Tibial nerve (tissue), 4 donors: ENCODE measurements at regions not wholly inside any gene's neighbourhood (a gene's known extent, or its start where the extent isn't known, plus 50 kb on each side); places are given as distances from the start of the nearest gene placed in this dataset.

Experiments
- DNase-seq, 2 donors: peaks; one replicate each; pipeline ENCODE4 v3.0.0-alpha.2; 2019; ENCODE audit warnings: low spot score in 2 of 2
- H3K27ac ChIP-seq, 4 donors: fragments of 200-600 bp; sonication (generic) in 3 of 4; one replicate each; pipeline ENCODE4 v1.5.1; 2017 to 2019; ENCODE audit warnings: mild to moderate bottlenecking in 1 of 4
- H3K27me3 ChIP-seq, 2 donors: fragments of 200-600 bp; sonication (generic) in 1 of 2; one replicate each; pipeline versions ENCODE4 v1.5.1 to v1.6.0; 2017 to 2019
- H3K36me3 ChIP-seq, 3 donors: fragments of 200-600 bp; sonication (generic); one replicate each; pipeline ENCODE4 v1.5.1; 2018 to 2019
- H3K4me1 ChIP-seq, 4 donors: fragments of 200-600 bp; sonication (generic) in 3 of 4; one replicate each; pipeline ENCODE4 v1.5.1; 2017 to 2019
- H3K4me3 ChIP-seq, 4 donors: fragments of 200-600 bp; sonication (generic) in 3 of 4; one replicate each; pipeline ENCODE4 v1.5.1; 2017 to 2019; ENCODE audit warnings: mild to moderate bottlenecking in 1 of 4, moderate library complexity in 1 of 4
- H3K9me3 ChIP-seq, 4 donors: fragments of 200-600 bp; sonication (generic) in 3 of 4; one replicate each; pipeline ENCODE4 v1.5.1; 2017 to 2019
- EP300 ChIP-seq, 2 donors: sonication (generic); formaldehyde crosslinking; IDR thresholded peaks; one replicate each; pipeline ENCODE4 v1.6.1; 2017; ENCODE audit warnings: antibody characterized with exemption in 2 of 2, mild to moderate bottlenecking in 1 of 2
- POLR2A ChIP-seq, 2 donors: fragments of 450-650 bp; IDR thresholded peaks; one replicate each; pipeline ENCODE4 v1.6.1; 2017; ENCODE audit warnings: antibody characterized with exemption in 2 of 2, mild to moderate bottlenecking in 2 of 2, moderate library complexity in 2 of 2
- WGBS, 2 donors: methylation state at CpG; one replicate each; pipeline ENCODE4 v1.1.5; 2018; 5-methylcytosine and 5-hydroxymethylcytosine counted together
- TF ChIP-seq, protein P1 (sequence below), 5 experiments: fragments of 200-600 bp in 3 of 5; fragments of 450-650 bp in 2 of 5; sonication (generic) in 3 of 5; IDR thresholded peaks; one replicate each; pipeline ENCODE4 v1.5.1; 2016 to 2019; ENCODE audit warnings: antibody characterized with exemption in 5 of 5, mild to moderate bottlenecking in 3 of 5, moderate library complexity in 2 of 5

DNA sequence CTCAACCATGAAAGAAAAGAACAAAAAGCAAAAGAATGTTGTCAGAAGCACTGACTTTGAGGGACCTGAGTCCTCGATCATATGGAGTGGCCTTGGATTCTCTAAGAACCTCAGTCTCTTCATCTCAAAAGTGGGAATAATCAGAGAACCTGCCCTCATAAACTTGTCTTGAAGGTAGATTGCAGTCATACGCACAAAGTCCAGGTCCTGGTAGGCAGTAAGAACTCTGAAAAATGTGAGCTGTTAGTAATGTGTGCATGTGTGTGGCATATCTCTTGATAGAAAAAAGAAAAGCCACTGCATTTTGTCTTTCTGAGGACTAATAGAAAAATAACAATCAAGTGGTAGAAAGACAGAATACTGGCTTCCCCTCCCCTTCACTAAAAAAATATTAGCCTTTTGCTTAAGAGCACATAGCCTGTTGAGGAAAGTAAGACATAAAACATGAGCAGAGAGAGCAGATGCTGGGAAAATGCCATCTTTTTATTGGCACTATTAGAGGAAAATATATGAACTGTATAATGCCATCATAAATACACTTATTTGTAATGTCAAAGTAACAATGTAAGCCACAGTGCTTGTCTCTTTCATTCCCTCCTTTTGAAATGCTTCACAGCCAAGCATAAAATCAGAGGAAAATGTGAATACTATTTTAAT lies 205.1 kb upstream of the TBX3 start:
- no peak overlapping the region for H3K4me3 ChIP-seq
- no peaks in the 10 kb centered on the region for H3K27me3 ChIP-seq
- 85 to 94% methylated on average over 2 of the region's 2 CpGs for WGBS, 2 donors
- no peaks in the 10 kb centered on the region for H3K4me1 ChIP-seq
- no peak overlapping the region for H3K27ac ChIP-seq
- TF ChIP-seq EP300 (IDR thresholded peaks at IDR 0.05) (no peak), POLR2A (IDR thresholded peaks at IDR 0.05) (no peak)
- TF ChIP-seq, protein P1, sequence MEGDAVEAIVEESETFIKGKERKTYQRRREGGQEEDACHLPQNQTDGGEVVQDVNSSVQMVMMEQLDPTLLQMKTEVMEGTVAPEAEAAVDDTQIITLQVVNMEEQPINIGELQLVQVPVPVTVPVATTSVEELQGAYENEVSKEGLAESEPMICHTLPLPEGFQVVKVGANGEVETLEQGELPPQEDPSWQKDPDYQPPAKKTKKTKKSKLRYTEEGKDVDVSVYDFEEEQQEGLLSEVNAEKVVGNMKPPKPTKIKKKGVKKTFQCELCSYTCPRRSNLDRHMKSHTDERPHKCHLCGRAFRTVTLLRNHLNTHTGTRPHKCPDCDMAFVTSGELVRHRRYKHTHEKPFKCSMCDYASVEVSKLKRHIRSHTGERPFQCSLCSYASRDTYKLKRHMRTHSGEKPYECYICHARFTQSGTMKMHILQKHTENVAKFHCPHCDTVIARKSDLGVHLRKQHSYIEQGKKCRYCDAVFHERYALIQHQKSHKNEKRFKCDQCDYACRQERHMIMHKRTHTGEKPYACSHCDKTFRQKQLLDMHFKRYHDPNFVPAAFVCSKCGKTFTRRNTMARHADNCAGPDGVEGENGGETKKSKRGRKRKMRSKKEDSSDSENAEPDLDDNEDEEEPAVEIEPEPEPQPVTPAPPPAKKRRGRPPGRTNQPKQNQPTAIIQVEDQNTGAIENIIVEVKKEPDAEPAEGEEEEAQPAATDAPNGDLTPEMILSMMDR (IDR thresholded peaks at IDR 0.05): no peak
- no peaks in the 10 kb centered on the region for H3K9me3 ChIP-seq
- DNase-seq: no peak
- no peaks in the 10 kb centered on the region for H3K36me3 ChIP-seq

DNA sequence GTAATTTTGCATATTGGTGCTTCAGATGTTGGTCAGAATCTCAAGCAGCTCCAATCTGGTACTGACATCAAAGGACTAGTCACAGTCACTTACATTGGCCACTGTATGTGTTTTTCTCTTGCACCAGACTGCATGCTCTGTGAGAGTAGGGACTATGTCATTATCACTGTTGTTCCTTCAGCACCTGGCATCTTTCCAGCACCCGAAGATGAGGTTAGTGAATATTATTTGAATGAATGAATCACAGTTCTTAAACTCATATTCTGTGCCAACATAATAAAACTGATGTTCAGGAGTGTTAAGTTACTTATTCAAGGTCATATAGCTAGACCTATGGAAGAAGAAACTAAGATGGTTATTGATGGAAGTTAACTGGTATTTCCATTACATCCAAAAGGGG lies 204.5 kb upstream of the TBX3 start:
- no peak overlapping the region for H3K4me3 ChIP-seq
- TF ChIP-seq POLR2A (IDR thresholded peaks at IDR 0.05) (no peak), EP300 (IDR thresholded peaks at IDR 0.05) (no peak)
- TF ChIP-seq, protein P1 (IDR thresholded peaks at IDR 0.05): no peak
- WGBS, 2 donors: 29 to 31% methylated on average over 1 of the region's 1 CpG

DNA sequence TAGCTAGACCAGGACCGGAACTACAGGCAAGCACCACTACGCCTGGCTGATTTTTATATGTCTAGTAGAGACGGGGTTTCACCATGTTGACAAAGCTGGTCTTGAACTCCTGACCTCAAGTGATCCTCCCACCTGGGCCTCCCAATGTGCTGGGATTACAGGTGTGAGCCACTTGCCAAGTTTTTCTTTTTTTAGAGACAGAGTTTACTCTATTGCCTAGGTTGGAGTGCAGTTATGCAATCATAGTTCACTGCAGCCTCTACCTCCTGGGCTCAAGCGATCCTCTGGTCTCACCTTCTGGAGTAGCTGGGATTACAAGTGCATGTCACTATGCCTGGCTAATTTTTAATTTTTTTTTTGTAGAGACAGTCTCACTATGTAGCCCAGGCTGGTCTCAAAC lies 201.5 kb upstream of the TBX3 start:
- Histone ChIP-seq H3K4me3 (no peak overlapping the region), H3K9me3 (no peaks in the 10 kb centered on the region), H3K27ac (no peak overlapping the region), H3K36me3 (no peaks in the 10 kb centered on the region), H3K4me1 (no peaks in the 10 kb centered on the region), H3K27me3 (no peaks in the 10 kb centered on the region)
- 92 to 97% methylated on average over 4 of the region's 4 CpGs for WGBS, 2 donors
- DNase-seq: no peak
- TF ChIP-seq EP300 (IDR thresholded peaks at IDR 0.05) (no peak), POLR2A (IDR thresholded peaks at IDR 0.05) (no peak)
- TF ChIP-seq, protein P1 (IDR thresholded peaks at IDR 0.05): no peak

More for the DNA sequence above, 204.5 kb upstream of the TBX3 start:
- no peaks in the 10 kb centered on the region for H3K27me3 ChIP-seq
- no peaks in the 10 kb centered on the region for H3K4me1 ChIP-seq
- H3K27ac ChIP-seq: no peak overlapping the region
- H3K36me3 ChIP-seq: no peaks in the 10 kb centered on the region
- no peak for DNase-seq
- H3K9me3 ChIP-seq: no peaks in the 10 kb centered on the region

DNA sequence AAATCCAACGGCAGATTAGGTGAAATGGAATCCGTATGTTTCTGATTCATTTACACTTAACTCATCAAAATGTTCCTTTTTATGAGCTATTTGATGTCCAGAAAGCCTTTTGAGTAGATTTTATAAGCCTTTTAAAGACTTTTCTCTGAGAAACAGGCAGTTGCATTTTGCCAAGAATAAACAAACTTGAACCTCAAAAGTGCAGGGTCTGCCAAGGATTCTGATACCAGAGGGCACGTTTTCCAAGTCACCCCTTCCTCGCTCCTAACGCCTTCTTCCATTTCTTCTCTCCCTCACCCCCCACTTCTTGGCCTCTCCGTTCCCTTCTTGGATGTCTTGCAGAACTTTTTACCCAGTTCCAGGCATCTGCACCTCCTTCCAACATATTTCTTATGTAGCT lies 200.6 kb upstream of the TBX3 start:
- Histone ChIP-seq H3K4me3 (no peak overlapping the region), H3K27me3 (no peaks in the 10 kb centered on the region), H3K4me1 (no peaks in the 10 kb centered on the region), H3K36me3 (no peaks in the 10 kb centered on the region), H3K9me3 (no peaks in the 10 kb centered on the region), H3K27ac (no peak overlapping the region)
- no peak for DNase-seq
- 61 to 62% methylated on average over 6 of the region's 6 CpGs for WGBS, 2 donors
- TF ChIP-seq EP300 (IDR thresholded peaks at IDR 0.05) (no peak), POLR2A (IDR thresholded peaks at IDR 0.05) (no peak)
- TF ChIP-seq, protein P1 (IDR thresholded peaks at IDR 0.05): no peak

DNA sequence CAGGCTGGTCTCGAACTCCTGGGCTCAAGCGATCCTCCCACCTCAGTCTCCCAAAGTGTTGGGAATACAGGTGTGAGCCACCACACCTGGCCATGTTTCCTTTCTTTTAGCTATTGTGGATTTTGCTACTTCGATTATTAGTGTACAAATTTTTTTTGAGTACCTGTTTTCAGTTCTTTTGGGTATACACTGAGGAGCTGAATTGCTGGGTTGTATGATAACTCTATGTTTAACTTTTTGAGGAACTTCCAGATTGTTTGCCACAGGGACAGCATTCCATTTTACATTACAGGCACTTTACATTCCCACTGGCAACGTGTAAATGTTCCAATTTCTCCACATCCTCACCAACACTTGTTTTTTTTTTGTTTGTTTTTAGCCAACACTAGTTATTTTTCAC lies 198.1 kb upstream of the TBX3 start:
- TF ChIP-seq, protein P1 (IDR thresholded peaks at IDR 0.05): no peak
- no peak for TF ChIP-seq POLR2A (IDR thresholded peaks at IDR 0.05)
- no peak for TF ChIP-seq EP300 (IDR thresholded peaks at IDR 0.05)
- H3K27me3 ChIP-seq: no peaks in the 10 kb centered on the region
- DNase-seq: no peak
- no peaks in the 10 kb centered on the region for H3K4me1 ChIP-seq
- no peak overlapping the region for H3K27ac ChIP-seq
- H3K9me3 ChIP-seq: no peaks in the 10 kb centered on the region
- no peaks in the 10 kb centered on the region for H3K36me3 ChIP-seq
- WGBS, 2 donors: 89 to 91% methylated on average over 4 of the region's 4 CpGs
- H3K4me3 ChIP-seq: no peak overlapping the region
